Peyer's patch (tissue), 4 donors: ENCODE measurements at regions not wholly inside any gene's neighbourhood (a gene's known extent, or its start where the extent isn't known, plus 50 kb on each side); places are given as distances from the start of the nearest gene placed in this dataset.

Source experiments
- POLR2A ChIP-seq, 2 donors: fragments of 450-650 bp; IDR thresholded peaks; one replicate each; pipeline ENCODE4 v1.5.1; 2017; ENCODE audit warnings: antibody characterized with exemption in 2 of 2, mild to moderate bottlenecking in 2 of 2, moderate library complexity in 2 of 2
- TF ChIP-seq, protein P1 (sequence below), 6 experiments: fragments of 450-650 bp in 4 of 6; fragments of 200-600 bp in 2 of 6; sonication (generic) in 1 of 6; IDR thresholded peaks; one replicate each; pipeline ENCODE4 v1.5.1; 2017 to 2019; ENCODE audit warnings: antibody characterized with exemption in 6 of 6, mild to moderate bottlenecking in 3 of 6, moderate library complexity in 1 of 6

DNA sequence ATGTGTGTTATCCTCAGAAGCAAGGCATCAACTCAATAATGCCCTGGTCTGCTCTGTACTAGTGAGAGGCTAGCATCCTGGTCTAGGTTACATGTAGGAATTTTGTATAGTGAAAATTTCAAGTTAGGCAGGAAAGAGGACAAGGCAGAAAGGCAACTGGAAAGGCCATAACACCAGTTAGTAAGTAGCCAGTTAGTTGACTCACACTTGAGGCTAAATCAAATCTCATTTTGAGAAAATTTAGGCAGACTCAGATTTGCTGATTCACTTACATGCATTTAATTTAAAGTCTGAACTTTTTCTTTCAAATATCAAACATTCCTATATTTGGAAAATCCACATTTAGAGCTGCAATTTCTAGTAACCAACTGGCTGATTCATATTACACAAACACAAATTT lies 184.5 kb upstream of the TCF21 start:
- TF ChIP-seq, protein P1, sequence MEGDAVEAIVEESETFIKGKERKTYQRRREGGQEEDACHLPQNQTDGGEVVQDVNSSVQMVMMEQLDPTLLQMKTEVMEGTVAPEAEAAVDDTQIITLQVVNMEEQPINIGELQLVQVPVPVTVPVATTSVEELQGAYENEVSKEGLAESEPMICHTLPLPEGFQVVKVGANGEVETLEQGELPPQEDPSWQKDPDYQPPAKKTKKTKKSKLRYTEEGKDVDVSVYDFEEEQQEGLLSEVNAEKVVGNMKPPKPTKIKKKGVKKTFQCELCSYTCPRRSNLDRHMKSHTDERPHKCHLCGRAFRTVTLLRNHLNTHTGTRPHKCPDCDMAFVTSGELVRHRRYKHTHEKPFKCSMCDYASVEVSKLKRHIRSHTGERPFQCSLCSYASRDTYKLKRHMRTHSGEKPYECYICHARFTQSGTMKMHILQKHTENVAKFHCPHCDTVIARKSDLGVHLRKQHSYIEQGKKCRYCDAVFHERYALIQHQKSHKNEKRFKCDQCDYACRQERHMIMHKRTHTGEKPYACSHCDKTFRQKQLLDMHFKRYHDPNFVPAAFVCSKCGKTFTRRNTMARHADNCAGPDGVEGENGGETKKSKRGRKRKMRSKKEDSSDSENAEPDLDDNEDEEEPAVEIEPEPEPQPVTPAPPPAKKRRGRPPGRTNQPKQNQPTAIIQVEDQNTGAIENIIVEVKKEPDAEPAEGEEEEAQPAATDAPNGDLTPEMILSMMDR (IDR thresholded peaks at IDR 0.05) = no peak
- TF ChIP-seq POLR2A (IDR thresholded peaks at IDR 0.05) = no peak
